OCI-LY7 (cell line): ENCODE measurements at regions not wholly inside any gene's neighbourhood (a gene's known extent, or its start where the extent isn't known, plus 50 kb on each side); places are given as distances from the start of the nearest gene placed in this dataset.

Experiments used
- BruUV-seq: library from RNA; stranded (reverse); fragments of 400-500 nt; replicated peaks from 2 replicates; lab custom pipeline; 2021; lab: Mats Ljungman, UMichigan
- CTCF ChIA-PET: fragments of 300-600 bp; sonication (Branson Sonifier 250); formaldehyde crosslinking; loops from one replicate; lab custom pipeline; 2022; ENCODE audit warnings: antibody characterized with exemption; ENCODE audit not compliant: unreplicated experiment; lab: Charles Lee
- POLR2A ChIA-PET: fragments of 300-600 bp; sonication (Branson Sonifier 250); formaldehyde crosslinking; loops from one replicate; lab custom pipeline; 2022; ENCODE audit warnings: antibody characterized with exemption; lab: Charles Lee
- DNase-seq: peaks from one replicate; pipeline ENCODE4 v3.0.0-alpha.2; 2015; ENCODE audit warnings: low spot score
- H2AFZ ChIP-seq: fragments of 200-600 bp; sonication (generic), shearing (Covaris generic); 2 replicates; pipeline ENCODE4 v1.6.1; 2014; ENCODE audit warnings: mild to moderate bottlenecking, antibody characterized with exemption, low read length, moderate library complexity
- H3K27ac ChIP-seq: fragments of 200-600 bp; sonication (generic); 2 replicates; pipeline ENCODE4 v1.5.1; 2014; ENCODE audit warnings: mixed run types, low read depth, mild to moderate bottlenecking, moderate library complexity, low read length, inconsistent platforms; ENCODE audit not compliant: poor library complexity, severe bottlenecking
- H3K36me3 ChIP-seq: fragments of 200-600 bp; sonication (generic); 2 replicates; pipeline ENCODE4 v1.6.1; 2014; ENCODE audit warnings: mild to moderate bottlenecking, antibody characterized with exemption, low read length, moderate library complexity, mixed read lengths; ENCODE audit not compliant: insufficient read depth
- H3K4me1 ChIP-seq: fragments of 200-600 bp; sonication (generic); 2 replicates; pipeline ENCODE4 v1.5.1; 2014; ENCODE audit warnings: mild to moderate bottlenecking, low read length; ENCODE audit not compliant: insufficient read depth, poor library complexity, severe bottlenecking
- H3K4me2 ChIP-seq: fragments of 200-600 bp; sonication (generic); 2 replicates; pipeline ENCODE4 v1.6.1; 2014; ENCODE audit warnings: mild to moderate bottlenecking, low read length
- H3K4me3 ChIP-seq: fragments of 200-600 bp; sonication (generic); 2 replicates; pipeline ENCODE4 v1.5.1; 2014; ENCODE audit warnings: mild to moderate bottlenecking, low read depth, low read length; ENCODE audit not compliant: poor library complexity, severe bottlenecking
- H3K79me2 ChIP-seq: fragments of 200-600 bp; sonication (generic); 2 replicates; pipeline ENCODE4 v1.6.1; 2016; ENCODE audit warnings: low read depth, mild to moderate bottlenecking, low read length, moderate library complexity, mixed read lengths; ENCODE audit not compliant: insufficient read depth
- H3K9me2 ChIP-seq: fragments of 200-600 bp; sonication (generic); 2 replicates; pipeline ENCODE4 v1.6.1; 2016; ENCODE audit warnings: mild to moderate bottlenecking, low read length, mixed read lengths; ENCODE audit not compliant: insufficient read depth
- H3K9me3 ChIP-seq: fragments of 200-600 bp; sonication (generic); 2 replicates; pipeline ENCODE4 v1.6.1; 2014; ENCODE audit warnings: mild to moderate bottlenecking, mixed run types, low read length, mixed read lengths
- H4K20me1 ChIP-seq: fragments of 200-600 bp; sonication (generic); 2 replicates; pipeline ENCODE4 v1.6.1; 2014; ENCODE audit warnings: mild to moderate bottlenecking, antibody characterized with exemption, low read length, moderate library complexity, mixed read lengths; ENCODE audit not compliant: insufficient read depth
- CTCF ChIP-seq: fragments of 200-600 bp; sonication (generic); conservative IDR thresholded peaks from 2 replicates; pipeline ENCODE4 v1.5.1; 2014; ENCODE audit warnings: mild to moderate bottlenecking, antibody characterized with exemption, low read length, moderate library complexity, mixed read lengths
- EZH2phosphoT487 ChIP-seq: fragments of 200-600 bp; sonication (generic); IDR thresholded peaks from 2 replicates; pipeline ENCODE4 v1.6.1; 2018; ENCODE audit warnings: low read depth, borderline replicate concordance, mild to moderate bottlenecking, mixed run types, antibody characterized with exemption, low read length, moderate library complexity, mixed read lengths
- intact Hi-C: fragments of 100-400 bp; cut with micrococcal nuclease; formaldehyde crosslinking; loops from one replicate; pipeline ENCODE4 v1.10.0; 2022; ENCODE audit not compliant: unreplicated experiment

DNA sequence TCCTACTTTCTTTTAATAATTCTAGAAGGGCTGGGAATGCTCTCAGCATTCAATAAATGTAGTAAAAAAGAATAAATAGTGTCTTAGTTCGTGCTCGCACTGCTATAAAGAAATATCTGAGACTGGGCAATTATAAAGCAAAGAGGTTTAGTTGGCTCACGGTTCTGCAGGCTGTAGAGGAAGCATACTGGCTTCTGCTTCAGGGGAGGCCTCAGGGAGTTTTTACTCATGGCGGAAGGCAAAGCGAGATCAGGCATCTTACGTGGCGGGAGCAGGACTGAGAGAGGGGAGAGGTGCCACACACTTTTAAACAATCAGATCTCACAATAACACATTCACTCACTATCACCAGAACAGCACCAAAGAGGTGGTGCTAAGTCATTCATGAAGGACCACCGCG lies 103.0 kb upstream of the UBE2E2 start:
- H3K9me2 ChIP-seq, result no peaks in the 10 kb centered on the region
- H4K20me1 ChIP-seq, result no peaks in the 10 kb centered on the region
- POLR2A ChIA-PET, result interaction anchor here (1.3 kb wide), 1 partner anchor 65 kb away, joined by 4 read pairs; no protein-coding TSS in a partner anchor
- no TSS peak for BruUV-seq
- CTCF ChIA-PET, result no interaction called here
- no peak overlapping the region for H3K4me2 ChIP-seq
- H3K4me3 ChIP-seq, result no peak overlapping the region
- no peak for DNase-seq
- H3K36me3 ChIP-seq, result no peaks in the 10 kb centered on the region
- TF ChIP-seq CTCF, result no peak
- no peak for TF ChIP-seq EZH2phosphoT487
- H3K4me1 ChIP-seq, result peaks cover 6% of the 10 kb centered on the region
- no peak overlapping the region for H3K27ac ChIP-seq
- no peak overlapping the region for H2AFZ ChIP-seq
- no peaks in the 10 kb centered on the region for H3K9me3 ChIP-seq
- intact Hi-C loops, result no loop called here
- H3K79me2 ChIP-seq, result no peaks in the 10 kb centered on the region

- BruUV-seq, result no TSS peak
These were observed 99.4 kb upstream of the UBE2E2 start for GRCh38 chr3:23103764-23104163.

More at GRCh38 chr3:23103764-23104163, 99.4 kb upstream of the UBE2E2 start:
- H3K27ac ChIP-seq, result no peak overlapping the region
- TF ChIP-seq CTCF (no peak), EZH2phosphoT487 (no peak)
- H2AFZ ChIP-seq, result no peak overlapping the region
- no peak overlapping the region for H3K4me2 ChIP-seq
- H3K79me2 ChIP-seq, result no peaks in the 10 kb centered on the region
- no peaks in the 10 kb centered on the region for H3K9me3 ChIP-seq
- CTCF ChIA-PET, result no interaction called here
- H3K4me3 ChIP-seq, result no peak overlapping the region
- H3K4me1 ChIP-seq, result peaks cover 6% of the 10 kb centered on the region
- intact Hi-C loops, result no loop called here
- no peaks in the 10 kb centered on the region for H3K9me2 ChIP-seq
- DNase-seq, result no peak
- H3K36me3 ChIP-seq, result no peaks in the 10 kb centered on the region
- no peaks in the 10 kb centered on the region for H4K20me1 ChIP-seq
- POLR2A ChIA-PET, result interaction anchor here (0.6 kb wide), 1 partner anchor 884 kb away, joined by 3 read pairs; no protein-coding TSS in a partner anchor
